SK-N-SH treated with all-trans-retinoic acid at 6 μM for 48 hours (cell line): ENCODE measurements at regions not wholly inside any gene's neighbourhood (a gene's known extent, or its start where the extent isn't known, plus 50 kb on each side); places are given as distances from the start of the nearest gene placed in this dataset.

Experiments
- ATAC-seq: fragments of 200-7000 bp; cut with Tn5 transposase; 3 replicates; pipeline ENCODE4 v1.9.1; 2020; ENCODE audit warnings: mild to moderate bottlenecking, moderate library complexity
- ARNTL ChIP-seq: fragments of 450-650 bp; formaldehyde crosslinking; IDR thresholded peaks from 2 replicates; pipeline ENCODE4 v1.5.0; 2020; ENCODE audit warnings: low read depth, mild to moderate bottlenecking, moderate library complexity, borderline replicate concordance
- BACH2 ChIP-seq: fragments of 250-450 bp; sonication (Bioruptor Pico); IDR thresholded peaks from 2 replicates; pipeline ENCODE4 v1.9.0; 2021; ENCODE audit warnings: mild to moderate bottlenecking, borderline replicate concordance
- CREB5 ChIP-seq: fragments of 250-450 bp; sonication (Bioruptor Pico); IDR thresholded peaks from 2 replicates; pipeline ENCODE4 v1.5.1; 2020; ENCODE audit warnings: low read depth, mild to moderate bottlenecking, moderate library complexity
- CSRNP3 ChIP-seq: fragments of 250-450 bp; sonication (Bioruptor Pico); IDR thresholded peaks from 2 replicates; pipeline ENCODE4 v1.5.1; 2021; ENCODE audit warnings: mild to moderate bottlenecking, moderate library complexity
- ESRRG ChIP-seq: fragments of 250-450 bp; sonication (Bioruptor Pico); IDR thresholded peaks from 2 replicates; pipeline ENCODE4 v1.6.1; 2021; ENCODE audit warnings: mild to moderate bottlenecking
- GLIS3 ChIP-seq: fragments of 250-450 bp; sonication (Bioruptor Pico); IDR thresholded peaks from 2 replicates; pipeline ENCODE4 v1.5.0; 2020; ENCODE audit warnings: mild to moderate bottlenecking, moderate library complexity
- ISL1 ChIP-seq: fragments of 250-450 bp; sonication (Bioruptor Pico); IDR thresholded peaks from 2 replicates; pipeline ENCODE4 v2.1.2; 2022; ENCODE audit warnings: mild to moderate bottlenecking, moderate library complexity
- OSR1 ChIP-seq: fragments of 250-450 bp; sonication (Bioruptor Pico); IDR thresholded peaks from 2 replicates; pipeline ENCODE4 v1.8.0; 2022; ENCODE audit warnings: moderate library complexity, mild to moderate bottlenecking, inconsistent platforms
- PATZ1 ChIP-seq: fragments of 250-450 bp; sonication (Bioruptor Pico); IDR thresholded peaks from 2 replicates; pipeline ENCODE4 v1.8.0; 2020; ENCODE audit warnings: mild to moderate bottlenecking, moderate library complexity, borderline replicate concordance
- POU6F1 ChIP-seq: fragments of 250-450 bp; sonication (Bioruptor Pico); IDR thresholded peaks from 2 replicates; pipeline ENCODE4 v1.8.0; 2021; ENCODE audit warnings: low read depth, mild to moderate bottlenecking, moderate library complexity, borderline replicate concordance
- PPARA ChIP-seq: fragments of 250-450 bp; sonication (Bioruptor Pico); IDR thresholded peaks from 2 replicates; pipeline ENCODE4 v1.5.0; 2020; ENCODE audit warnings: mild to moderate bottlenecking, borderline replicate concordance
- RARB ChIP-seq: fragments of 250-450 bp; sonication (Bioruptor Pico); IDR thresholded peaks from 2 replicates; pipeline ENCODE4 v1.8.0; 2021; ENCODE audit warnings: mild to moderate bottlenecking, moderate library complexity
- TCF4 ChIP-seq: fragments of 250-450 bp; sonication (Bioruptor Pico); IDR thresholded peaks from 2 replicates; pipeline ENCODE4 v1.8.0; 2021; ENCODE audit warnings: mild to moderate bottlenecking, moderate library complexity, borderline replicate concordance
- TOX ChIP-seq: fragments of 250-450 bp; sonication (Bioruptor Pico); IDR thresholded peaks from 2 replicates; pipeline ENCODE4 v1.8.0; 2021; ENCODE audit warnings: mild to moderate bottlenecking, moderate library complexity, borderline replicate concordance
- TSHZ2 ChIP-seq: fragments of 250-450 bp; sonication (Bioruptor Pico); IDR thresholded peaks from 2 replicates; pipeline ENCODE4 v1.5.0; 2020; ENCODE audit warnings: mild to moderate bottlenecking, moderate library complexity
- ZC3H10 ChIP-seq: fragments of 250-450 bp; sonication (Bioruptor Pico); IDR thresholded peaks from 2 replicates; pipeline ENCODE4 v1.5.1; 2021; ENCODE audit warnings: mild to moderate bottlenecking, moderate library complexity
- ZFP3 ChIP-seq: fragments of 250-450 bp; sonication (Bioruptor Pico); IDR thresholded peaks from 2 replicates; pipeline ENCODE4 v1.5.0; 2020; ENCODE audit warnings: mild to moderate bottlenecking, moderate library complexity
- ZNF565 ChIP-seq: fragments of 450-650 bp; formaldehyde crosslinking; conservative IDR thresholded peaks from 2 replicates; pipeline ENCODE4 v1.5.0; 2020; ENCODE audit warnings: low read depth, mild to moderate bottlenecking, moderate library complexity
- ZNF70 ChIP-seq: fragments of 450-650 bp; formaldehyde crosslinking; IDR thresholded peaks from 2 replicates; pipeline ENCODE4 v1.5.0; 2020; ENCODE audit warnings: mild to moderate bottlenecking, moderate library complexity
- ZNF8 ChIP-seq: fragments of 450-650 bp; formaldehyde crosslinking; IDR thresholded peaks from 2 replicates; pipeline ENCODE4 v1.5.0; 2020; ENCODE audit warnings: mild to moderate bottlenecking, moderate library complexity

GRCh38 chr1:54461731-54462596 is 55.8 kb upstream of the SSBP3 start:
- ATAC-seq = no peak

More at GRCh38 chr1:54461731-54462596, 55.8 kb upstream of the SSBP3 start:
- TF ChIP-seq ZFP3 (CRISPR knock-in tag) (no peak), BACH2 (CRISPR knock-in tag) (no peak), PPARA (no peak), TSHZ2 (no peak), PATZ1 (CRISPR knock-in tag) (no peak), POU6F1 (CRISPR knock-in tag) (no peak), GLIS3 (CRISPR knock-in tag) (no peak), CREB5 (CRISPR knock-in tag) (no peak), ZNF565 (CRISPR knock-in tag) (no peak), TOX (CRISPR knock-in tag) (no peak), ESRRG (no peak), CSRNP3 (CRISPR knock-in tag) (no peak), ZC3H10 (CRISPR knock-in tag) (no peak), TCF4 (CRISPR knock-in tag) (no peak), ARNTL (CRISPR knock-in tag) (no peak), OSR1 (no peak), ISL1 (CRISPR knock-in tag) (no peak), ZNF70 (CRISPR knock-in tag) (no peak), RARB (no peak), ZNF8 (CRISPR knock-in tag) (no peak)
